Adipocyte (in vitro differentiated cells): ENCODE measurements at regions not wholly inside any gene's neighbourhood (a gene's known extent, or its start where the extent isn't known, plus 50 kb on each side); places are given as distances from the start of the nearest gene placed in this dataset.

ENCODE experiments used
- DNase-seq: peaks from one replicate; pipeline ENCODE4 v3.0.0-alpha.2; 2015; ENCODE audit warnings: low read depth
- H3K27me3 ChIP-seq: replicated peaks from 2 replicates; pipeline ENCODE4 v1.7.0; 2013; ENCODE audit warnings: mild to moderate bottlenecking, low read length, moderate library complexity; ENCODE audit not compliant: control insufficient read depth, insufficient read depth
- H3K36me3 ChIP-seq: 2 replicates; pipeline ENCODE4 v1.7.0; 2013; ENCODE audit warnings: low read length, mild to moderate bottlenecking, moderate library complexity; ENCODE audit not compliant: control insufficient read depth, insufficient read depth, severe bottlenecking
- H3K4me1 ChIP-seq: 2 replicates; pipeline ENCODE4 v1.7.0; 2013; ENCODE audit warnings: mild to moderate bottlenecking, low read length, moderate library complexity; ENCODE audit not compliant: control insufficient read depth, insufficient read depth
- H3K4me3 ChIP-seq: 2 replicates; pipeline ENCODE4 v1.7.0; 2013; ENCODE audit warnings: mild to moderate bottlenecking, low read length, moderate library complexity
- H3K9ac ChIP-seq: 2 replicates; pipeline ENCODE4 v1.7.0; 2013; ENCODE audit warnings: mild to moderate bottlenecking, low read length, moderate library complexity
- H3K9me3 ChIP-seq: 2 replicates; pipeline ENCODE4 v1.7.0; 2013; ENCODE audit warnings: mild to moderate bottlenecking, low read length, moderate library complexity; ENCODE audit not compliant: control insufficient read depth

GRCh38 chr18:27263369-27263768, 78.3 kb upstream of the CHST9 start:
- no peaks in the 10 kb centered on the region for H3K36me3 ChIP-seq
- DNase-seq = no peak
- no peaks in the 10 kb centered on the region for H3K27me3 ChIP-seq
- H3K9me3 ChIP-seq = peaks cover 17% of the 10 kb centered on the region
- H3K9ac ChIP-seq = no peak overlapping the region
- no peak overlapping the region for H3K4me3 ChIP-seq
- no peaks in the 10 kb centered on the region for H3K4me1 ChIP-seq

DNA sequence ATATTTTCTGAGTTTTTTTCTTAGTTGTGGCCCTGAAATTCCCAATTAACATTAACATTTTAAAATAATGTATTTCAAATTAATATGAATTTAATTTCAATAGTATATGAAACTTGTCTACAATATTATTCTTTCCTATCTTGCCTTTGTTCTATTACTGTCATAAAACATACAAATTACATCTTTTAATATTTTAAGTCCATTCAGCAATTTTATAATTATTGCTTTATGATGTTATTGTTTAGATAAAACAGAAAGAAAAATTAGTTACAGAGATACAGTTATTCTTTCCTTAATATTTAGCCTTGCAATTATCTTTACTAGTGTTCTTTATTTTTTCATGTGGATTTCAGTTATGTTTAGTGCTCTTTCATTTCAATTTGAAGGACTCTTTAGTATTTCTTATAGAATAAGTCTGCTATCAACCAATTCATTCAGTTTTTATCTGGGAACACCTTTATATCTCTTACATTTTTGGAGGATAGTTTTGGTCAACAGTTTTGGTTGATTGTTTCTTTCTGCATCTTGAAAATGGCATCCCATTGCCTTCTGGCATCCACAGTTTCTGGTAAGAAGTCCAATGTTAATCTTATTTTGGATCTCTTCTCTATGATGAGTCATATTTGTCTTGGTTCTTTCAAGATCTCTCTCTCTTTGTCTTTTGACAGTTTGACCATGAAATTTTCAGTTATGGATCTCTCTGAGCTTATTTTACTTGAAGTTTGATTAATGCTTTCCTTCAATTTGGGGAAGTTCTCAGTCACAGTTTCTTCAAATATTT, 76.9 kb upstream of the CHST9 start:
- Histone ChIP-seq H3K4me3 (no peak overlapping the region), H3K27me3 (no peaks in the 10 kb centered on the region), H3K9ac (no peak overlapping the region), H3K9me3 (peaks cover 17% of the 10 kb centered on the region), H3K4me1 (no peaks in the 10 kb centered on the region), H3K36me3 (no peaks in the 10 kb centered on the region)
- no peak for DNase-seq

GRCh38 chr18:27253571-27253970, 68.5 kb upstream of the CHST9 start:
- DNase-seq = no peak
- H3K4me3 ChIP-seq = no peak overlapping the region
- H3K4me1 ChIP-seq = no peaks in the 10 kb centered on the region
- no peaks in the 10 kb centered on the region for H3K36me3 ChIP-seq
- no peaks in the 10 kb centered on the region for H3K9me3 ChIP-seq
- no peaks in the 10 kb centered on the region for H3K27me3 ChIP-seq
- H3K9ac ChIP-seq = no peak overlapping the region

DNA sequence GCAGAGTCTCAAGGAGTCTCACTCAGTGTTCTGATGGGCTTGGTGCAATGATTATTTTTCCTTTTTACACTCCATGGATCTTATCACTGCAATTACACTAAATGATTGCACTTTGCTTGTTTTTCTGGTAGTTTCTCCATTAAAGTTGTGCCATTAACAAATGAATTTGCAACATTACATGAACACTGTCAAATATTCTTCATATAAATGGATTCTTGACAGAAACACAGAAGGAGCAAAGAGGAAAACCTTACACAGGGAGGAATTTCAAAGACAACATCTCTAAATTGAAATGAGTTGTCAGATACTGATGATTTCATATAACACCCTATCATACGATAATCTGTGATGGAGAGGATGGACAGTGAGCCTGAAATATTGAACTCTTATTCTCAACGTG, 65.4 kb upstream of the CHST9 start:
- no peaks in the 10 kb centered on the region for H3K27me3 ChIP-seq

GRCh38 chr18:27249933-27250332, 64.8 kb upstream of the CHST9 start:
- no peak overlapping the region for H3K9ac ChIP-seq
- H3K4me3 ChIP-seq = no peak overlapping the region
- H3K9me3 ChIP-seq = no peaks in the 10 kb centered on the region
- H3K36me3 ChIP-seq = no peaks in the 10 kb centered on the region
- DNase-seq = no peak
- H3K27me3 ChIP-seq = no peaks in the 10 kb centered on the region
- no peaks in the 10 kb centered on the region for H3K4me1 ChIP-seq

More for the DNA sequence above, 65.4 kb upstream of the CHST9 start:
- no peaks in the 10 kb centered on the region for H3K4me1 ChIP-seq
- DNase-seq = no peak
- no peak overlapping the region for H3K9ac ChIP-seq
- no peaks in the 10 kb centered on the region for H3K36me3 ChIP-seq
- no peak overlapping the region for H3K4me3 ChIP-seq
- H3K9me3 ChIP-seq = no peaks in the 10 kb centered on the region

DNA sequence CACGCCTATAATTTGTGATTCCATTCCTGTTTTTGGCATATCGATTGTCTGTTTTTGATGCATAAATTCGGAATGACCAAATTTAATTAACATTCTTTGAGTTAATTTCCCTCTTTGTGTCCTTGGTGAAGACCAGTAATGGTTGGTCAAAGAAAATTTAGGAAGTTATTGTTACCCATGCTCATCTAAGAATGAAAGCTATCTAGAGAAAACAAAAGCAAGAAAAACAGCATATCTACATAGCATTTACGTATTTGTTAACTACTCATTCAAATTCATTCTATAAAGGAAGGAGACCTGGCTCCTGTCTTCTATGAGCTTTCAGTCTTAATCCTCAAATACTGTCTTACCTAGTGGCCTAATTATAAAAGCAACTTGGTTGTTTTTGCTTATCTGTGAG, 59.2 kb upstream of the CHST9 start:
- DNase-seq = no peak
- Histone ChIP-seq H3K36me3 (no peaks in the 10 kb centered on the region), H3K9ac (no peak overlapping the region), H3K9me3 (no peaks in the 10 kb centered on the region), H3K4me3 (no peak overlapping the region), H3K27me3 (no peaks in the 10 kb centered on the region), H3K4me1 (no peaks in the 10 kb centered on the region)

GRCh38 chr18:27242392-27243047, 57.4 kb upstream of the CHST9 start:
- no peaks in the 10 kb centered on the region for H3K27me3 ChIP-seq
- no peaks in the 10 kb centered on the region for H3K9me3 ChIP-seq
- H3K36me3 ChIP-seq = no peaks in the 10 kb centered on the region
- no peak for DNase-seq
- H3K4me3 ChIP-seq = no peak overlapping the region
- H3K9ac ChIP-seq = no peak overlapping the region
- no peaks in the 10 kb centered on the region for H3K4me1 ChIP-seq

DNA sequence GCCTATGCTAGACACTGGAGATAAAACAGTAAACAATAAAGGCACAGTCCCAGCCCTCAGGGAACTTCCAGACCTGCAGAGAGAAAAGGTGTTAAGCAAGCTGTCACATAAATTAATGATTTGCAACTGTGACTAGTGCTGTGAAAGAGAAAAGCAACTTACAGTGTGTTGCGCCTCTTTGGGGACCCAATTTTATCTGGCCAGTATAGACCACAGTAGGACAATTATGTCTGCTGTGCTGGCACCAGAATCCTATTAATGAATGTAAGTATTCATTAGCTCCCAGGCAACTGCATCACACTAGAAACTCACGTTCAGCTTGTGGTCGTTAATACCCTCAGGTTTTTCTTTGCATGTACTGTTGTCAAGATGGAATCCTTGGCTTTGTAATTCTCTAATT, 55.3 kb upstream of the CHST9 start:
- no peak for DNase-seq
- no peak overlapping the region for H3K4me3 ChIP-seq
- no peaks in the 10 kb centered on the region for H3K27me3 ChIP-seq
- H3K9ac ChIP-seq = no peak overlapping the region
- H3K9me3 ChIP-seq = no peaks in the 10 kb centered on the region
- H3K36me3 ChIP-seq = no peaks in the 10 kb centered on the region
- H3K4me1 ChIP-seq = no peaks in the 10 kb centered on the region

- no peak overlapping the region for H3K9ac ChIP-seq
- H3K4me3 ChIP-seq = no peak overlapping the region
- H3K9me3 ChIP-seq = no peaks in the 10 kb centered on the region
- no peaks in the 10 kb centered on the region for H3K36me3 ChIP-seq
- no peaks in the 10 kb centered on the region for H3K27me3 ChIP-seq
- no peak for DNase-seq
- no peaks in the 10 kb centered on the region for H3K4me1 ChIP-seq
These were observed 54.6 kb upstream of the CHST9 start for GRCh38 chr18:27239669-27240068.

GRCh38 chr18:27235218-27235870, 50.2 kb upstream of the CHST9 start:
- DNase-seq = no peak
- no peaks in the 10 kb centered on the region for H3K27me3 ChIP-seq
- H3K36me3 ChIP-seq = no peaks in the 10 kb centered on the region
- no peak overlapping the region for H3K9ac ChIP-seq
- no peaks in the 10 kb centered on the region for H3K9me3 ChIP-seq
- no peaks in the 10 kb centered on the region for H3K4me1 ChIP-seq
- H3K4me3 ChIP-seq = no peak overlapping the region
